Choroid plexus epithelial cell (primary cell): ENCODE measurements at regions not wholly inside any gene's neighbourhood (a gene's known extent, or its start where the extent isn't known, plus 50 kb on each side); places are given as distances from the start of the nearest gene placed in this dataset.

Experiments
- DNase-seq: peaks from one replicate; pipeline ENCODE4 v3.0.0-alpha.2; 2010; ENCODE audit warnings: low read depth
- H3K4me3 ChIP-seq: 2 replicates; pipeline ENCODE4 v1.5.1; 2011; ENCODE audit warnings: low read depth, mild to moderate bottlenecking, control low read depth, low read length, moderate library complexity
- TF ChIP-seq, protein P1 (sequence below): conservative IDR thresholded peaks from 2 replicates; pipeline ENCODE4 v1.5.1; 2011; ENCODE audit warnings: low read depth, mild to moderate bottlenecking, control low read depth, inconsistent platforms, low read length, moderate library complexity

- TF ChIP-seq, protein P1, sequence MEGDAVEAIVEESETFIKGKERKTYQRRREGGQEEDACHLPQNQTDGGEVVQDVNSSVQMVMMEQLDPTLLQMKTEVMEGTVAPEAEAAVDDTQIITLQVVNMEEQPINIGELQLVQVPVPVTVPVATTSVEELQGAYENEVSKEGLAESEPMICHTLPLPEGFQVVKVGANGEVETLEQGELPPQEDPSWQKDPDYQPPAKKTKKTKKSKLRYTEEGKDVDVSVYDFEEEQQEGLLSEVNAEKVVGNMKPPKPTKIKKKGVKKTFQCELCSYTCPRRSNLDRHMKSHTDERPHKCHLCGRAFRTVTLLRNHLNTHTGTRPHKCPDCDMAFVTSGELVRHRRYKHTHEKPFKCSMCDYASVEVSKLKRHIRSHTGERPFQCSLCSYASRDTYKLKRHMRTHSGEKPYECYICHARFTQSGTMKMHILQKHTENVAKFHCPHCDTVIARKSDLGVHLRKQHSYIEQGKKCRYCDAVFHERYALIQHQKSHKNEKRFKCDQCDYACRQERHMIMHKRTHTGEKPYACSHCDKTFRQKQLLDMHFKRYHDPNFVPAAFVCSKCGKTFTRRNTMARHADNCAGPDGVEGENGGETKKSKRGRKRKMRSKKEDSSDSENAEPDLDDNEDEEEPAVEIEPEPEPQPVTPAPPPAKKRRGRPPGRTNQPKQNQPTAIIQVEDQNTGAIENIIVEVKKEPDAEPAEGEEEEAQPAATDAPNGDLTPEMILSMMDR, result no peak
- H3K4me3 ChIP-seq, result no peak overlapping the region
- DNase-seq, result no peak
These were observed 128.8 kb downstream of the LMNTD1 start for GRCh38 chr12:25424211-25424731.

GRCh38 chr12:25423355-25424050 lies 129.6 kb downstream of the LMNTD1 start:
- TF ChIP-seq, protein P1, result no peak
- H3K4me3 ChIP-seq, result no peak overlapping the region
- DNase-seq, result no peak

- TF ChIP-seq, protein P1, result no peak
- no peak overlapping the region for H3K4me3 ChIP-seq
- no peak for DNase-seq
These were observed 130.8 kb downstream of the LMNTD1 start for GRCh38 chr12:25422241-25422640.

DNA sequence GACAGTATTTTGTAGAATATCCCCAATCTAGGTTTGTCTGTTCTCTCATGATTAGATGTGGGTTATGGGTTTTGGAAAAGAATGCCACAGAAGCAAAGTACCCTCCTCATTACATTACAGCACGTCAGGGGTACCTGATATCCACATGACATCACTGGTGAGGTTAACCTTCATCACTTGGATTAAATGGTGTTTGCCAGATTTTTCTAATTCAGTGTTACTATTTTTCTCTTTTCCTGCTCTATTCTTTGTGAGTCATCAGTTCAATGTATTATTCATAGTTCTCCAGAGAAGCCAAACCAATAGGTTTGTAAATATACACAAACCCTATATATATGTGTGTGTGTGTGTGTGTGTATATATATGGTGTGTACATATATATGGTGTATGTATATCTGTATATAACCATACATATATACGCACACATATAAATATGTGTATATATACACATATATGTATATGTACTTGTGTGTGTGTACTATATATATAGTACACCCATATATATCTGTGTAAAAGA lies 131.4 kb downstream of the LMNTD1 start:
- TF ChIP-seq, protein P1, result no peak
- DNase-seq, result no peak
- no peak overlapping the region for H3K4me3 ChIP-seq

GRCh38 chr12:25420116-25420515 lies 133.0 kb downstream of the LMNTD1 start:
- no peak for DNase-seq
- H3K4me3 ChIP-seq, result no peak overlapping the region
- TF ChIP-seq, protein P1, result no peak

GRCh38 chr12:25419595-25419994 lies 133.5 kb downstream of the LMNTD1 start:
- DNase-seq, result no peak
- TF ChIP-seq, protein P1, result no peak
- no peak overlapping the region for H3K4me3 ChIP-seq

DNA sequence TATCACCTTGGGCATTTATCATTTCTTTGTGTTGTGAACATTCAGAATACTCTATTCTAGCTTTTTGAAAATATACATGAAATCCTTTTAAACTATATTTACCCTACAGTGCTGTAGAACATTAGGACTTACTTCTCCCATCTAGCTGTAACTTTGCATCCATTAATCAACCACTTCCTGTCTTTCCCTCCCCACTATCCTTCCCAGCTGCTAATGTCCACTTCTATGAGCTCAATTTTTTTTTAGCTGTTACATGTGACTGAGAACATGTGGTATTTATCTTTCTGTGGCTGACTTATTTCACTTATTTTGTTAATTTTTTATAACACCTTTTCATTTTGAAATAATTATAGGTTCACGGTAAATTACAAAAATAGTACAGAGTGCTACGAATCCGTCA lies 136.0 kb downstream of the LMNTD1 start:
- H3K4me3 ChIP-seq, result no peak overlapping the region
- TF ChIP-seq, protein P1, result no peak
- no peak for DNase-seq
